GM12891 (cell line): ENCODE measurements at regions not wholly inside any gene's neighbourhood (a gene's known extent, or its start where the extent isn't known, plus 50 kb on each side); places are given as distances from the start of the nearest gene placed in this dataset.

Experiments used
- POLR2A ChIP-seq: IDR thresholded peaks from 2 replicates; pipeline ENCODE4 v1.6.1; 2011; ENCODE audit warnings: low read depth, low read length, control low read depth
- POLR2AphosphoS5 ChIP-seq: IDR thresholded peaks from 2 replicates; pipeline ENCODE4 v1.6.1; 2011; ENCODE audit warnings: low read depth, low read length, control low read depth
- TAF1 ChIP-seq: IDR thresholded peaks from 2 replicates; pipeline ENCODE4 v1.6.1; 2011; ENCODE audit warnings: low read depth, low read length, control low read depth

GRCh38 chr2:239574054-239574433 is 173.2 kb upstream of the HDAC4 start:
- TF ChIP-seq POLR2AphosphoS5 = no peak
- TF ChIP-seq POLR2A = no peak
- no peak for TF ChIP-seq TAF1
